Peyer's patch (tissue), 4 donors: ENCODE measurements at regions not wholly inside any gene's neighbourhood (a gene's known extent, or its start where the extent isn't known, plus 50 kb on each side); places are given as distances from the start of the nearest gene placed in this dataset.

Source experiments
- DNase-seq, 3 donors: peaks; one replicate each; pipeline ENCODE4 v3.0.0-alpha.2; 2017 to 2019
- H3K27ac ChIP-seq, 4 donors: fragments of 200-600 bp; sonication (generic); one replicate each; pipeline ENCODE4 v1.5.1; 2016 to 2019
- H3K27me3 ChIP-seq, 2 donors: fragments of 200-600 bp; sonication (generic); one replicate each; pipeline ENCODE4 v1.5.1; 2019
- H3K36me3 ChIP-seq, 3 donors: fragments of 200-600 bp; sonication (generic); one replicate each; pipeline ENCODE4 v1.5.1; 2016 to 2019
- H3K4me1 ChIP-seq, 4 donors: fragments of 200-600 bp; sonication (generic); one replicate each; pipeline ENCODE4 v1.5.1; 2016 to 2019
- H3K4me3 ChIP-seq, 4 donors: fragments of 200-600 bp; sonication (generic); 1 replicate in 3 of 4; 2 replicates in 1 of 4; pipeline ENCODE4 v1.5.1; 2016 to 2019; ENCODE audit warnings: mild to moderate bottlenecking in 1 of 4
- H3K9me3 ChIP-seq, 4 donors: fragments of 200-600 bp; sonication (generic); one replicate each; pipeline ENCODE4 v1.5.1; 2016 to 2019; ENCODE audit warnings: mild to moderate bottlenecking in 1 of 4
- POLR2A ChIP-seq, 2 donors: fragments of 450-650 bp; IDR thresholded peaks; one replicate each; pipeline ENCODE4 v1.5.1; 2017; ENCODE audit warnings: antibody characterized with exemption in 2 of 2, mild to moderate bottlenecking in 2 of 2, moderate library complexity in 2 of 2
- TF ChIP-seq, protein P1 (sequence below), 6 experiments: fragments of 450-650 bp in 4 of 6; fragments of 200-600 bp in 2 of 6; sonication (generic) in 1 of 6; IDR thresholded peaks; one replicate each; pipeline ENCODE4 v1.5.1; 2017 to 2019; ENCODE audit warnings: antibody characterized with exemption in 6 of 6, mild to moderate bottlenecking in 3 of 6, moderate library complexity in 1 of 6

DNA sequence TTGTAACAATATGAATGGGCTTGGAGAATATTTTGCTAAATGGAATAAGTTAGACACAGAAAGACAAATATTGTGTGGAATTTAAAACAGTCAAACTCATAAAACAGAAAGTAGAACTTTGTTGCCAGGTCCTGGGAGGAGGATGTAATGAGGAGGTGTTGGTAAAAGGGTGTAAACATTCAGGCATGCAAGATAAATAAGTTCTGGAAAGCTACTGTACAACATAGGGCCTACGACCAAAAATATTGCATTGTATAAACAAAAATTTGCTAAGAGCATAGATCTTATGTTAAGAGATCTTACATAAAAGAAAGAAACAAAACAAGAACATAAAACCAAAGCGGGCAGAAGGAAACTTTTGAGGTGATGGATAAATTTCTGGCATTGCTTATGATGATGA lies 1907.8 kb upstream of the PCDH20 start:
- no peak overlapping the region for H3K4me3 ChIP-seq
- no peak overlapping the region for H3K27ac ChIP-seq
- no peaks in the 10 kb centered on the region for H3K9me3 ChIP-seq
- no peaks in the 10 kb centered on the region for H3K4me1 ChIP-seq
- no peaks in the 10 kb centered on the region for H3K36me3 ChIP-seq
- no peak for DNase-seq
- TF ChIP-seq, protein P1, sequence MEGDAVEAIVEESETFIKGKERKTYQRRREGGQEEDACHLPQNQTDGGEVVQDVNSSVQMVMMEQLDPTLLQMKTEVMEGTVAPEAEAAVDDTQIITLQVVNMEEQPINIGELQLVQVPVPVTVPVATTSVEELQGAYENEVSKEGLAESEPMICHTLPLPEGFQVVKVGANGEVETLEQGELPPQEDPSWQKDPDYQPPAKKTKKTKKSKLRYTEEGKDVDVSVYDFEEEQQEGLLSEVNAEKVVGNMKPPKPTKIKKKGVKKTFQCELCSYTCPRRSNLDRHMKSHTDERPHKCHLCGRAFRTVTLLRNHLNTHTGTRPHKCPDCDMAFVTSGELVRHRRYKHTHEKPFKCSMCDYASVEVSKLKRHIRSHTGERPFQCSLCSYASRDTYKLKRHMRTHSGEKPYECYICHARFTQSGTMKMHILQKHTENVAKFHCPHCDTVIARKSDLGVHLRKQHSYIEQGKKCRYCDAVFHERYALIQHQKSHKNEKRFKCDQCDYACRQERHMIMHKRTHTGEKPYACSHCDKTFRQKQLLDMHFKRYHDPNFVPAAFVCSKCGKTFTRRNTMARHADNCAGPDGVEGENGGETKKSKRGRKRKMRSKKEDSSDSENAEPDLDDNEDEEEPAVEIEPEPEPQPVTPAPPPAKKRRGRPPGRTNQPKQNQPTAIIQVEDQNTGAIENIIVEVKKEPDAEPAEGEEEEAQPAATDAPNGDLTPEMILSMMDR (IDR thresholded peaks at IDR 0.05): no peak
- TF ChIP-seq POLR2A (IDR thresholded peaks at IDR 0.05): no peak
- H3K27me3 ChIP-seq: no peaks in the 10 kb centered on the region

DNA sequence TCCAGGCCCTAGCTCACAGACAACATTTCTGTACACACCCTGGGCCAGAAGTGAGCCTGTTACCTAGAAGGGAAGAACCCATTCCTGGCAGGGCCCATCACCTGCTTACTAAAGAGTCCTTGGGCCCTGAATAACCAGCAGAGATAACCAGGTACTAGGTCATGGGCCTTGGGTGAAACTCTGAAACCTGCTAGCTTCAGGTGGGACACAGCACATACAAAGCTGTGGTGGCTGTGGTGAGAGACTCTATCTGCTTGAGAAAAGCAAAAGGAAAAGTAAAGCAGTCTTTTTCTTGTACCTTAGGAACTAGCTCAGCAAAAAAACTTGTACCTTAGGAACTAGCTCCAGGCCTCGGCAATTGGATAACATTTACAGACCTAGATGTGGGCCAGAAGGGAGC lies 1895.9 kb upstream of the PCDH20 start:
- Histone ChIP-seq H3K4me1 (no peaks in the 10 kb centered on the region), H3K36me3 (no peaks in the 10 kb centered on the region), H3K9me3 (no peaks in the 10 kb centered on the region), H3K4me3 (no peak overlapping the region), H3K27ac (no peak overlapping the region), H3K27me3 (no peaks in the 10 kb centered on the region)
- DNase-seq: no peak
- TF ChIP-seq, protein P1 (IDR thresholded peaks at IDR 0.05): no peak
- TF ChIP-seq POLR2A (IDR thresholded peaks at IDR 0.05): no peak

DNA sequence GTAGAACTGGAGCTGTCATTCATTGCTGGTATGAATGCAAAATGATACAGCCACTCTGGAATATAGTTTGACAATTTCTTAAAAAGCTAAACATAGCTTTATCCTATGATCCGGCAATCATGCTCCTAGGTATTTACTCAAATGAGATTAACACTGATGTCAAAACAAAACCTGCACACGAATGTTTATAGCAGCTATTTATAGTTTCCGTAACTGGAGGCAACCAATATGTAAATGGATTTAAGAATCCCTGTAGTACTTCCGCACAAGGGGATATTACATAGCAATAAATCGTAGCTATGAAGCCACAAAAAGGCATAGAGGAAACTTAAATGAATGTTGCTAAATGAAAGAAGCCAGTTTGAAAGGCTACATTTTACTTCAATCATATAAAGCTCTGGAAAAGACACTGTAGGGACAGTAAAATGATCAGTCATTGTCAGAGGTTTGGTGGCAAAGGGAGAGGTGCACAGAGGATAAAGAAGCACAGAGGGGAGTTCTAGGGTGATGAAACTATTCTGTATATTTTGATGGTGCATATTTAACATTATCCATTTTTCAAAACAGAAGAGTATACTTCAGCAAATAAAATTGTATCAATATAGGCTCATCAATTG lies 1893.0 kb upstream of the PCDH20 start:
- TF ChIP-seq, protein P1 (IDR thresholded peaks at IDR 0.05): no peak
- no peak for TF ChIP-seq POLR2A (IDR thresholded peaks at IDR 0.05)
- H3K4me3 ChIP-seq: no peak overlapping the region
- no peak for DNase-seq
- H3K4me1 ChIP-seq: no peaks in the 10 kb centered on the region
- H3K36me3 ChIP-seq: no peaks in the 10 kb centered on the region
- H3K27me3 ChIP-seq: no peaks in the 10 kb centered on the region
- H3K27ac ChIP-seq: no peak overlapping the region
- H3K9me3 ChIP-seq: peaks cover 0 to 7% (median 0%) of the 10 kb centered on the region in 4 donors

DNA sequence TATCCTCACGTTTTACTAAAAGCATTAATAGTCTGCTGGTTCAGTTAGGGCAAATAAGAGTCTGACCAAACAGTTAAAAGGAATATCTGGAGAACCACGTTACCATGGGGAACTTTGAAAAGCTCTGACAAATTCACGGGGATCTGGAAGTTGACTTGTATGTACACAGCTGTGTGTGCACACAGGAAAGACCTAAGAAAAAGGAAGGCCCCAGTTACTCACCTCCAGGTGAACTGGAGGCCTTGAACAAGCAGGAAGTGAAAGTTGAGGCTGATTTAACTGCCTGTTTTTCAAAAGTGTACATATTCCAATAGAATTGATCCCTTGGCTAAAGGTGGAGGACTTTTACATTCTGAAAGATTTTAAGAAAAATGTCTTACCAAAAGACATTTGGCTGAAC lies 1891.6 kb upstream of the PCDH20 start:
- TF ChIP-seq, protein P1 (IDR thresholded peaks at IDR 0.05): no peak
- no peak for TF ChIP-seq POLR2A (IDR thresholded peaks at IDR 0.05)
- Histone ChIP-seq H3K4me1 (no peaks in the 10 kb centered on the region), H3K36me3 (no peaks in the 10 kb centered on the region), H3K9me3 (peaks cover 0 to 7% (median 0%) of the 10 kb centered on the region in 4 donors), H3K27ac (no peak overlapping the region), H3K4me3 (no peak overlapping the region), H3K27me3 (no peaks in the 10 kb centered on the region)
- DNase-seq: no peak

DNA sequence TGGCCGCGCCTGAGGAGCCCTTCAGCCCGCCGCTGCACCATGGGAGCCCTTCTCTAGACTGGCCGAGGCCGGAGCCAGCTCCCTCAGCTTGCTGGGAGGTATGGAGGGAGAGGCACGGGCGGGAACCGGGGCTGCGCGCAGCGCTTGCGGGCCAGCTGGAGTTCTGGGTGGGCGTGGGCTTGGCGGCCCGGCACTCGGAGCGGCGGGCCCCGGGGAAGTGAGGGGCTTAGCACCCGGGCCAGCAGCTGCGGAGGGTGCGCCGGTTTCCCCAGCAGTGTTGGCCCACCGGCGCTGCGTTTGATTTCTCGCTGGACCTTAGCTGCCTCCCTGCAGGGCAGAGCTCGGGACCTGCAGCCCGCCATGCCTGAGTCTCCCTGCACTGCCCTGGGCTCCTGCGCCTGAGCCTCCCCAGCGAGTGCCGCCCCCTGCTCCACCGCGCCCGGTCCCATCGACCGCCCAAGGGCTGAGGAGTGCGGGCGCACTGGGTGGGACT lies 1890.0 kb upstream of the PCDH20 start:
- H3K27me3 ChIP-seq: no peaks in the 10 kb centered on the region
- H3K9me3 ChIP-seq: peaks cover 0 to 7% (median 0%) of the 10 kb centered on the region in 4 donors
- no peak overlapping the region for H3K4me3 ChIP-seq
- TF ChIP-seq POLR2A (IDR thresholded peaks at IDR 0.05): no peak
- TF ChIP-seq, protein P1 (IDR thresholded peaks at IDR 0.05): no peak
- no peak overlapping the region for H3K27ac ChIP-seq
- H3K36me3 ChIP-seq: no peaks in the 10 kb centered on the region
- no peaks in the 10 kb centered on the region for H3K4me1 ChIP-seq
- no peak for DNase-seq
